K562 (cell line): ENCODE measurements at regions not wholly inside any gene's neighbourhood (a gene's known extent, or its start where the extent isn't known, plus 50 kb on each side); places are given as distances from the start of the nearest gene placed in this dataset.

Experiments used
- ATAC-seq: fragments of 200-7000 bp; cut with Tn5 transposase; 3 replicates; pipeline ENCODE4 v1.9.1; 2020; ENCODE audit warnings: moderate library complexity
- BruUV-seq: library from RNA; stranded (reverse); fragments of 400-500 nt; replicated peaks from 2 replicates; lab custom pipeline; 2021; lab: Mats Ljungman, UMichigan
- CTCF ChIA-PET: fragments of 300-600 bp; formaldehyde crosslinking; extraction: SDS; loops from one replicate; lab custom pipeline; 2021; ENCODE audit warnings: low intra/inter-chr PET ratio; lab: Yijun Ruan, JAX
- POLR2A ChIA-PET: fragments of 300-600, 350-650 bp; sonication (Branson Sonifier 250); formaldehyde crosslinking; extraction: SDS; loops from one replicate; lab custom pipeline; 2021; ENCODE audit warnings: antibody characterized with exemption, inconsistent platforms; lab: Yijun Ruan, JAX
- DNase-seq, 4 experiments: peaks; one replicate each; pipeline versions ENCODE4 v3.0.0 to v3.0.0-alpha.2; 2011 to 2018; ENCODE audit warnings: low spot score in 3 of 4, mixed read lengths in 3 of 4; ENCODE audit errors: extremely low read depth in 1 of 4
- FAIRE-seq: peaks from 2 replicates; lab custom pipeline; 2011; peaks lifted over from hg19 to GRCh38; lab: Jason Lieb, UNC
- H2AFZ ChIP-seq: 2 replicates; pipeline ENCODE4 v1.6.0; 2011; ENCODE audit warnings: low read depth, low read length, control low read depth, inconsistent platforms
- H3K27ac ChIP-seq: fragments of 200-600 bp; 3 replicates; pipeline ENCODE4 v1.8.0; 2011; ENCODE audit warnings: low read depth, mild to moderate bottlenecking, control low read depth, inconsistent platforms, low read length, moderate library complexity, mixed read lengths; ENCODE audit errors: extremely low read depth
- H3K27me3 ChIP-seq, 2 experiments: fragments of 300-600 bp in 1 of 2; 2 replicates in 1 of 2; 3 replicates in 1 of 2; pipeline versions ENCODE4 v1.6.0 to v1.8.0; 2011; ENCODE audit warnings: inconsistent platforms in 2 of 2, low read length in 2 of 2, mild to moderate bottlenecking in 1 of 2, mixed read lengths in 1 of 2, moderate library complexity in 1 of 2; ENCODE audit not compliant: control insufficient read depth in 2 of 2, insufficient read depth in 2 of 2
- H3K36me3 ChIP-seq: fragments of 300-600 bp; 3 replicates; pipeline ENCODE4 v1.8.0; 2011; ENCODE audit warnings: mild to moderate bottlenecking, low read length, inconsistent platforms; ENCODE audit not compliant: control insufficient read depth, insufficient read depth
- H3K4me1 ChIP-seq, 2 experiments: fragments of 200-600 bp in 1 of 2; replicated peaks in 1 of 2; 2 replicates in 1 of 2; 3 replicates in 1 of 2; pipeline versions ENCODE4 v1.5.1 to v1.8.0; 2011; ENCODE audit warnings: inconsistent platforms in 2 of 2, low read length in 2 of 2, mild to moderate bottlenecking in 1 of 2, mixed read lengths in 1 of 2, moderate library complexity in 1 of 2; ENCODE audit not compliant: control insufficient read depth in 2 of 2, insufficient read depth in 2 of 2
- H3K4me2 ChIP-seq: 2 replicates; pipeline ENCODE4 v1.6.1; 2011; ENCODE audit warnings: low read length, control low read depth, inconsistent platforms, mixed read lengths; ENCODE audit not compliant: insufficient read depth
- H3K4me3 ChIP-seq: fragments of 200-600 bp; sonication (generic), shearing (Covaris generic); 2 replicates; pipeline ENCODE4 v1.5.1; 2016; ENCODE audit warnings: control low read depth, inconsistent platforms
- H3K79me2 ChIP-seq: fragments of 200-600 bp; 3 replicates; pipeline ENCODE4 v1.8.0; 2011; ENCODE audit warnings: low read length, inconsistent platforms; ENCODE audit not compliant: control insufficient read depth, insufficient read depth
- H3K9ac ChIP-seq, 2 experiments: 2 replicates each; pipeline versions ENCODE4 v1.6.0 to v1.6.1; 2011; ENCODE audit warnings: low read depth in 2 of 2, low read length in 2 of 2, control low read depth in 1 of 2, inconsistent platforms in 1 of 2, mild to moderate bottlenecking in 1 of 2, mixed read lengths in 1 of 2; ENCODE audit not compliant: insufficient read depth in 1 of 2
- H3K9me1 ChIP-seq: one replicate; pipeline ENCODE4 v1.6.0; 2011; ENCODE audit warnings: inconsistent platforms, mild to moderate bottlenecking, low read length, moderate library complexity; ENCODE audit not compliant: control insufficient read depth, insufficient read depth
- H3K9me3 ChIP-seq: replicated peaks from 2 replicates; pipeline ENCODE4 v1.5.1; 2011; ENCODE audit warnings: low read depth, low read length, inconsistent platforms; ENCODE audit not compliant: control insufficient read depth, insufficient read depth
- H4K20me1 ChIP-seq: replicated peaks from 2 replicates; pipeline ENCODE4 v1.6.1; 2011; ENCODE audit warnings: low read length, inconsistent platforms, mixed read lengths; ENCODE audit not compliant: control insufficient read depth, insufficient read depth
- ATF7 ChIP-seq: fragments of 450-650 bp; IDR thresholded peaks from 2 replicates; pipeline ENCODE4 v1.7.1; 2014; ENCODE audit warnings: mild to moderate bottlenecking, moderate library complexity
- E2F6 ChIP-seq, 2 experiments: IDR thresholded peaks; 2 replicates each; pipeline ENCODE4 v1.6.1; 2011; ENCODE audit warnings: borderline replicate concordance in 1 of 2, control low read depth in 1 of 2, low read depth in 1 of 2, low read length in 1 of 2, mild to moderate bottlenecking in 1 of 2, mixed read lengths in 1 of 2, moderate library complexity in 1 of 2; ENCODE audit not compliant: insufficient read depth in 1 of 2, insufficient read length in 1 of 2, poor library complexity in 1 of 2, severe bottlenecking in 1 of 2; ENCODE audit errors: extremely low read depth in 1 of 2
- IRF1 ChIP-seq: sonication (generic); formaldehyde crosslinking; IDR thresholded peaks from 2 replicates; pipeline ENCODE4 v1.8.0; 2022; ENCODE audit warnings: missing genetic modification reagents, mild to moderate bottlenecking, borderline replicate concordance
- LCOR ChIP-seq: sonication (generic); formaldehyde crosslinking; IDR thresholded peaks from 2 replicates; pipeline ENCODE4 v1.8.0; 2022; ENCODE audit warnings: mild to moderate bottlenecking, missing genetic modification reagents
- PRPF4 ChIP-seq: fragments of 200-400 bp; formaldehyde crosslinking; IDR thresholded peaks from one replicate; pipeline ENCODE4 v1.6.1; 2017; ENCODE audit warnings: low read length, low read depth, mild to moderate bottlenecking; ENCODE audit not compliant: insufficient read depth, poor library complexity, severe bottlenecking
- RAD21 ChIP-seq, 2 experiments: fragments of 250-450 bp in 1 of 2; fragments of 450-650 bp in 1 of 2; sonication (Bioruptor Pico) in 1 of 2; formaldehyde crosslinking in 1 of 2; IDR thresholded peaks in 1 of 2; conservative IDR thresholded peaks in 1 of 2; 2 replicates each; pipeline versions ENCODE4 v1.4.0 to v1.8.0; 2020 to 2022; ENCODE audit warnings: mild to moderate bottlenecking in 2 of 2, moderate library complexity in 1 of 2
- TAL1 ChIP-seq: fragments of 450-650 bp; IDR thresholded peaks from 2 replicates; pipeline ENCODE4 v1.6.1; 2016; ENCODE audit warnings: mild to moderate bottlenecking
- WGBS: fragments of 100-300 bp; shearing (Covaris generic); methylation state at CpG from one replicate; pipeline ENCODE4 v1.1.6; 2016; ENCODE audit warnings: low coverage, mixed read lengths; ENCODE audit not compliant: insufficient coverage; ENCODE audit errors: missing lambda C conversion rate; 5-methylcytosine and 5-hydroxymethylcytosine counted together
- in situ Hi-C: fragments of 300-500 bp; cut with MboI; formaldehyde crosslinking; loops from 4 replicates; pipeline ENCODE4 v1.15.0; 2018; ENCODE audit warnings: inconsistent platforms, mixed read lengths
- intact Hi-C: fragments of 100-400 bp; cut with micrococcal nuclease; formaldehyde crosslinking; loops from 2 replicates; pipeline ENCODE4 v1.14.2; 2022

GRCh38 chr20:48535556-48535955, 292.2 kb downstream of the PREX1 start (continued):
- TF ChIP-seq E2F6 (IDR thresholded peaks at IDR 0.05; ENCODE audit: borderline replicate concordance in 1 of 2, extremely low read depth in 1 of 2, insufficient read depth in 1 of 2, insufficient read length in 1 of 2, low read depth in 1 of 2, low read length in 1 of 2, poor library complexity in 1 of 2, severe bottlenecking in 1 of 2) (no peak), LCOR (CRISPR knock-in tag) (no peak), ATF7 (no peak)

- no peak for ATAC-seq
- no peak for TF ChIP-seq TAL1
- TF ChIP-seq RAD21 (CRISPR knock-in tag; conservative IDR thresholded peaks at IDR 0.05 in 1 of 2, IDR thresholded peaks at IDR 0.05 in 1 of 2): no peak
- TF ChIP-seq IRF1 (CRISPR knock-in tag): no peak
- TF ChIP-seq PRPF4: no peak
- Histone ChIP-seq H3K9me3 (no peaks in the 10 kb centered on the region), H3K9ac (no peak overlapping the region), H3K79me2 (no peaks in the 10 kb centered on the region), H3K9me1 (no peaks in the 10 kb centered on the region), H3K27me3 (peaks cover 0 to 11% of the 10 kb centered on the region in 2 experiments; a peak in 1 of 5 replicates), H4K20me1 (no peaks in the 10 kb centered on the region), H3K4me1 (no peaks in the 10 kb centered on the region), H3K4me3 (no peak overlapping the region), H3K27ac (no peak overlapping the region), H2AFZ (no peak overlapping the region), H3K4me2 (no peak overlapping the region), H3K36me3 (no peaks in the 10 kb centered on the region)
- no peak for DNase-seq
- FAIRE-seq: no peak
- 0% methylated on average over 2 of the region's 2 CpGs for WGBS
- intact Hi-C loops: no loop called here
- ChIA-PET CTCF (no interaction called here), POLR2A (no interaction called here)
- no TSS peak for BruUV-seq
- in situ Hi-C loops: no loop called here
Measured at GRCh38 chr20:48532028-48532427, 295.8 kb downstream of the PREX1 start.
